Panc1 (cell line): ENCODE measurements at regions not wholly inside any gene's neighbourhood (a gene's known extent, or its start where the extent isn't known, plus 50 kb on each side); places are given as distances from the start of the nearest gene placed in this dataset.

Experiments
- ATAC-seq: fragments of 200-7000 bp; cut with Tn5 transposase; 2 replicates; pipeline ENCODE4 v1.9.1; 2020; ENCODE audit warnings: mild to moderate bottlenecking, moderate library complexity
- BruUV-seq: library from RNA; stranded (reverse); fragments of 400-500 nt; replicated peaks from 2 replicates; lab custom pipeline; 2021; lab: Mats Ljungman, UMichigan
- CTCF ChIA-PET: fragments of 300-600 bp; sonication (Branson Sonifier 250); formaldehyde crosslinking; loops from one replicate; lab custom pipeline; 2022; ENCODE audit warnings: antibody characterized with exemption; lab: Charles Lee
- POLR2A ChIA-PET: fragments of 300-600 bp; sonication (Branson Sonifier 250); formaldehyde crosslinking; loops from one replicate; lab custom pipeline; 2022; ENCODE audit warnings: antibody characterized with exemption; lab: Charles Lee
- DNase-seq: peaks from one replicate; pipeline ENCODE4 v3.0.0-alpha.2; 2010; ENCODE audit warnings: low read depth, low spot score
- H3K27ac ChIP-seq: 2 replicates; pipeline ENCODE4 v1.5.1; 2011; ENCODE audit warnings: mild to moderate bottlenecking, low read length, inconsistent platforms
- H3K27me3 ChIP-seq: fragments of 200-500 bp; sonication (Bioruptor generic); 2 replicates; pipeline ENCODE4 v1.6.0; 2014; ENCODE audit warnings: low read length, inconsistent platforms; ENCODE audit not compliant: control insufficient read depth, insufficient read depth
- H3K36me3 ChIP-seq: fragments of 200-500 bp; sonication (Bioruptor generic); 2 replicates; pipeline ENCODE4 v1.5.1; 2014; ENCODE audit warnings: inconsistent platforms, mild to moderate bottlenecking, low read length, moderate library complexity; ENCODE audit not compliant: control insufficient read depth, insufficient read depth
- H3K4me1 ChIP-seq: 2 replicates; pipeline ENCODE4 v1.5.1; 2011; ENCODE audit warnings: inconsistent platforms, mild to moderate bottlenecking, low read length, moderate library complexity; ENCODE audit not compliant: control insufficient read depth, insufficient read depth
- H3K4me3 ChIP-seq, 2 experiments: 2 replicates each; pipeline ENCODE4 v1.5.1; 2011 to 2012; ENCODE audit warnings: low read depth in 2 of 2, low read length in 2 of 2, mild to moderate bottlenecking in 2 of 2, inconsistent platforms in 1 of 2, moderate library complexity in 1 of 2
- H3K9me3 ChIP-seq: fragments of 200-500 bp; sonication (Bioruptor generic); 2 replicates; pipeline ENCODE4 v1.5.1; 2014; ENCODE audit warnings: low read depth, mild to moderate bottlenecking, inconsistent platforms, low read length, moderate library complexity; ENCODE audit not compliant: control insufficient read depth, insufficient read depth
- CTCF ChIP-seq: fragments of 450-650 bp; IDR thresholded peaks from 2 replicates; pipeline ENCODE4 v1.5.1; 2017; ENCODE audit warnings: mild to moderate bottlenecking
- POLR2AphosphoS5 ChIP-seq: IDR thresholded peaks from 2 replicates; pipeline ENCODE4 v1.6.1; 2012; ENCODE audit warnings: mild to moderate bottlenecking, low read depth, low read length, moderate library complexity
- SIN3A ChIP-seq: IDR thresholded peaks from 2 replicates; pipeline ENCODE4 v1.6.1; 2012; ENCODE audit warnings: low read depth, mild to moderate bottlenecking, low read length, moderate library complexity, borderline replicate concordance; ENCODE audit not compliant: insufficient read depth
- TCF7L2 ChIP-seq: IDR thresholded peaks from 2 replicates; pipeline ENCODE4 v1.6.1; 2011; ENCODE audit warnings: mild to moderate bottlenecking, low read depth, low read length, inconsistent platforms
- in situ Hi-C: cut with HindIII; loops from 2 replicates; pipeline ENCODE4 v1.10.0; 2016; ENCODE audit warnings: low sequenced_read_pairs, low pct_unique_long_range_greater_than_20kb
- intact Hi-C: fragments of 100-400 bp; cut with micrococcal nuclease; formaldehyde crosslinking; loops from one replicate; pipeline ENCODE4 v1.10.0; 2022; ENCODE audit not compliant: unreplicated experiment
- TF ChIP-seq, protein P1 (sequence below), 2 experiments: IDR thresholded peaks; 2 replicates each; pipeline ENCODE4 v1.6.1; 2011 to 2012; ENCODE audit warnings: low read depth in 2 of 2, control low read depth in 1 of 2, low read length in 1 of 2, mild to moderate bottlenecking in 1 of 2, moderate library complexity in 1 of 2; ENCODE audit not compliant: insufficient read depth in 1 of 2

DNA sequence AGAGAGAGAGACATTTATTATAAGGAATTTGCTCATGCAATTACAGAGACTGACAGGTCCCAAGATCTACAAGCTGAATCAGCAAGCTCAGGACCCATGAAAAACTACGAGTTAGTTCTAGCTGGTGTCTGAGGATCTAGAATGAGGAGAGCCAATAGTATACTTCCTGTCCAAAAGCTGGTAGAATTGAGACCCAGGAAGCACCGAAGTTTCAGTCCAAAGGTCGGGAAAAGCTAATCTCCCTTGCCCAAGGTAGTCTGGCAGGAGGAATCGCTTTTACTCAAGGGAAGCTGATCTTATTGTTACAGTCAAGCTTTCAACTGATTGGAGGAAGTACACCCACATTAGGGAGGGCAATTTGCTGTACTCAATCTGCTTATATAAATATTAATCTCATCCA lies 389.6 kb downstream of the ADCYAP1 start:
- Histone ChIP-seq H3K27ac (no peak overlapping the region), H3K36me3 (no peaks in the 10 kb centered on the region), H3K4me1 (no peaks in the 10 kb centered on the region), H3K27me3 (no peaks in the 10 kb centered on the region), H3K9me3 (no peaks in the 10 kb centered on the region), H3K4me3 (no peak overlapping the region)
- no TSS peak for BruUV-seq
- ChIA-PET POLR2A (no interaction called here), CTCF (no interaction called here)
- in situ Hi-C loops (no loop called here), intact Hi-C loops (no loop called here)
- no peak for TF ChIP-seq CTCF
- TF ChIP-seq POLR2AphosphoS5 = no peak
- TF ChIP-seq TCF7L2 = no peak
- TF ChIP-seq, protein P1, sequence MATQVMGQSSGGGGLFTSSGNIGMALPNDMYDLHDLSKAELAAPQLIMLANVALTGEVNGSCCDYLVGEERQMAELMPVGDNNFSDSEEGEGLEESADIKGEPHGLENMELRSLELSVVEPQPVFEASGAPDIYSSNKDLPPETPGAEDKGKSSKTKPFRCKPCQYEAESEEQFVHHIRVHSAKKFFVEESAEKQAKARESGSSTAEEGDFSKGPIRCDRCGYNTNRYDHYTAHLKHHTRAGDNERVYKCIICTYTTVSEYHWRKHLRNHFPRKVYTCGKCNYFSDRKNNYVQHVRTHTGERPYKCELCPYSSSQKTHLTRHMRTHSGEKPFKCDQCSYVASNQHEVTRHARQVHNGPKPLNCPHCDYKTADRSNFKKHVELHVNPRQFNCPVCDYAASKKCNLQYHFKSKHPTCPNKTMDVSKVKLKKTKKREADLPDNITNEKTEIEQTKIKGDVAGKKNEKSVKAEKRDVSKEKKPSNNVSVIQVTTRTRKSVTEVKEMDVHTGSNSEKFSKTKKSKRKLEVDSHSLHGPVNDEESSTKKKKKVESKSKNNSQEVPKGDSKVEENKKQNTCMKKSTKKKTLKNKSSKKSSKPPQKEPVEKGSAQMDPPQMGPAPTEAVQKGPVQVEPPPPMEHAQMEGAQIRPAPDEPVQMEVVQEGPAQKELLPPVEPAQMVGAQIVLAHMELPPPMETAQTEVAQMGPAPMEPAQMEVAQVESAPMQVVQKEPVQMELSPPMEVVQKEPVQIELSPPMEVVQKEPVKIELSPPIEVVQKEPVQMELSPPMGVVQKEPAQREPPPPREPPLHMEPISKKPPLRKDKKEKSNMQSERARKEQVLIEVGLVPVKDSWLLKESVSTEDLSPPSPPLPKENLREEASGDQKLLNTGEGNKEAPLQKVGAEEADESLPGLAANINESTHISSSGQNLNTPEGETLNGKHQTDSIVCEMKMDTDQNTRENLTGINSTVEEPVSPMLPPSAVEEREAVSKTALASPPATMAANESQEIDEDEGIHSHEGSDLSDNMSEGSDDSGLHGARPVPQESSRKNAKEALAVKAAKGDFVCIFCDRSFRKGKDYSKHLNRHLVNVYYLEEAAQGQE (IDR thresholded peaks at IDR 0.05; ENCODE audit: insufficient read depth in 1 of 2, low read depth in 2 of 2, low read length in 1 of 2) = no peak
- TF ChIP-seq SIN3A = no peak
- no peak for ATAC-seq
- DNase-seq = no peak

DNA sequence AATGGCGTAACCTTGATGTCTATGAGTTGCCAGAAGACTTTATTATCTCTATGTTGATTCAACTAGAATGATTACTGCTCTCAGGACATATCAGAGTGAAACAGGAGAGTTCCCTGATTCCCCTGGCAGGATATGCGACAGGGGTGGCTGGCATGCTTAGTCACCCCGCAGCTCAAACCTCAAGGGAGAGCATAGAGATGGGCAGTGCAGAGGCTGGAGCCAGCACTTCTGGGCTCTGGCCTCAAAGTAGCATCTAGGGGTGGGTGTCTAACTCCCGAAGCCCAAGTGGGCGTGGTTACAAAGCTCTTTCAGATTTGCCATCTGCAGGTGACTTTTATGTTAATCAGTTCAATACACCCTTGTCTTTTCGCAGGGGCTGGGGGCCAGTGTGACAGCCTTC lies 391.6 kb downstream of the ADCYAP1 start:
- in situ Hi-C loops = no loop called here
- intact Hi-C loops = no loop called here
- CTCF ChIA-PET = no interaction called here
- POLR2A ChIA-PET = no interaction called here
- Histone ChIP-seq H3K36me3 (no peaks in the 10 kb centered on the region), H3K27me3 (no peaks in the 10 kb centered on the region), H3K4me1 (no peaks in the 10 kb centered on the region), H3K27ac (no peak overlapping the region), H3K9me3 (no peaks in the 10 kb centered on the region), H3K4me3 (no peak overlapping the region)
- ATAC-seq (no peak), DNase-seq (no peak)
- TF ChIP-seq POLR2AphosphoS5 (no peak), CTCF (no peak), TCF7L2 (no peak), SIN3A (no peak)
- TF ChIP-seq, protein P1 (IDR thresholded peaks at IDR 0.05; ENCODE audit: insufficient read depth in 1 of 2, low read depth in 2 of 2, low read length in 1 of 2) = no peak
- no TSS peak for BruUV-seq
